CD4-positive, alpha-beta T cell treated with Interleukin-10 for 1 hour (primary cell): ENCODE measurements at regions not wholly inside any gene's neighbourhood (a gene's known extent, or its start where the extent isn't known, plus 50 kb on each side); places are given as distances from the start of the nearest gene placed in this dataset.
"Not testable (repeated sequence)": the region's sequence is repeated elsewhere in the genome, so short reads cannot be mapped to it uniquely, and the experiment has no call there.

Experiments
- DNase-seq: peaks from one replicate; pipeline ENCODE4 v3.0.0-alpha.2; 2020

- DNase-seq = no peak
Observed at GRCh38 chr18:2147476-2148230, 423.7 kb downstream of the METTL4 start.

- DNase-seq = no peak
Observed at GRCh38 chr18:2148823-2149222, 422.5 kb downstream of the METTL4 start.

GRCh38 chr18:2150566-2150965 lies 420.7 kb downstream of the METTL4 start:
- no peak for DNase-seq

- DNase-seq = no peak
Observed at GRCh38 chr18:2154278-2154677, 417.0 kb downstream of the METTL4 start.

- no peak for DNase-seq
Observed at GRCh38 chr18:2164644-2165550, 406.4 kb downstream of the METTL4 start.

- DNase-seq = not testable (repeated sequence)
Observed at GRCh38 chr18:2166876-2167275, 404.4 kb downstream of the METTL4 start.

GRCh38 chr18:2168022-2168421 lies 403.3 kb downstream of the METTL4 start:
- DNase-seq = no peak

GRCh38 chr18:2169656-2170055 lies 401.6 kb downstream of the METTL4 start:
- DNase-seq = no peak

- DNase-seq = no peak
Observed at GRCh38 chr18:2171840-2172625, 399.3 kb downstream of the METTL4 start.

GRCh38 chr18:2172881-2173280 lies 398.4 kb downstream of the METTL4 start:
- DNase-seq = no peak

GRCh38 chr18:2173486-2173885 lies 397.8 kb downstream of the METTL4 start:
- DNase-seq = no peak

GRCh38 chr18:2178036-2178435 lies 393.3 kb downstream of the METTL4 start:
- DNase-seq = no peak

GRCh38 chr18:2179498-2180183 lies 391.7 kb downstream of the METTL4 start:
- no peak for DNase-seq

GRCh38 chr18:2180586-2180985 lies 390.7 kb downstream of the METTL4 start:
- DNase-seq = no peak

GRCh38 chr18:2183432-2183831 lies 387.9 kb downstream of the METTL4 start:
- DNase-seq = no peak

- DNase-seq = no peak
Observed at GRCh38 chr18:2186967-2187366, 384.3 kb downstream of the METTL4 start.

GRCh38 chr18:2188258-2188657 lies 383.0 kb downstream of the METTL4 start:
- no peak for DNase-seq

- no peak for DNase-seq
Observed at GRCh38 chr18:2191180-2191790, 380.0 kb downstream of the METTL4 start.

- DNase-seq = no peak
Observed at GRCh38 chr18:2192562-2192961, 378.7 kb downstream of the METTL4 start.

- no peak for DNase-seq
Observed at GRCh38 chr18:2197946-2198345, 373.4 kb downstream of the METTL4 start.

- DNase-seq = no peak
Observed at GRCh38 chr18:2199060-2199459, 372.2 kb downstream of the METTL4 start.

- DNase-seq = no peak
Observed at GRCh38 chr18:2201036-2201600, 370.2 kb downstream of the METTL4 start.
